Anterior cingulate cortex (tissue), 58 donors: ENCODE measurements at regions not wholly inside any gene's neighbourhood (a gene's known extent, or its start where the extent isn't known, plus 50 kb on each side); places are given as distances from the start of the nearest gene placed in this dataset.

Experiments used
- DNase-seq, 58 donors: peaks; one replicate each; lab custom pipeline; 2025; lab: John Stamatoyannopoulos, UW

GRCh38 chr1:81498471-81499462 is 302.0 kb upstream of the ADGRL2 start:
- DNase-seq, result no peak

GRCh38 chr1:81496349-81496748 is 304.4 kb upstream of the ADGRL2 start:
- no peak for DNase-seq

GRCh38 chr1:81493102-81493869 is 307.4 kb upstream of the ADGRL2 start:
- no peak for DNase-seq

- DNase-seq, result no peak
Observed at GRCh38 chr1:81492628-81493027, 308.1 kb upstream of the ADGRL2 start.

DNA sequence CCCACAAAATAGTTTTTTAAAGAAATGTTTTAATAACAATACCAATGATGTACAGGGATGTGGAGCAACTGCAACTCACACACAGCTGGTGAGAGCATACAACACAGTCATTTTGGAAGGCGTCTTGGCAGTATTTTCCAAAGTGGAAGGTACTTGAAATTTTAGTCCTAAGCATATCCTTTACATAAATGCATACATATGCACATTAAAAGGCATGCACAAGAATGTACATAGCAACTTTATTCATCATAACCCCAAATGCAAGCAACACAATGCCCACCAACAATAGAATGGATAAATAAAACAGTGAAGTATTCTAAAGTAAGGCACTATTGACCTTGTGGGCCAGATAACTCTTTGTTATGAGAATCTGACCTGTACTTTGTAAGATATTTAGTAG is 310.1 kb upstream of the ADGRL2 start:
- DNase-seq, result no peak

GRCh38 chr1:81489372-81489934 is 311.3 kb upstream of the ADGRL2 start:
- DNase-seq, result no peak

DNA sequence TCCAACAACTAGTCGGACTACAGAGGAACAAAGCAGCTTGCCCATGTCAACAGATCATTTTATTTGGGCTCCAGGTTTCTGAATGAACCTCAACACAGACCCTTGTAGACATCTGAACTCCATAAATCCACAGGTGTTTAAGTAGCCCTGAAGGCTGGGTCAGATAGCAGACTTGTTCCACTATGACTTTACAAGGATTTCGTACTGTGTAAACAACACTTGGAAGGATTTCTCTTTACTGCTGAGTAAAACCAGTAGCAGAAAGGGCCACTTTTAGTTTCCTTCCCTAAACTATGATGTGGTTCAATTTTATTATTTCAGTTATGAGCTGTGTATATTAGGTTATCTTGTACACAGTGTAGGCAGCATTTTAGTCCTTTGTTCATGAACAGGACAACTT is 316.4 kb upstream of the ADGRL2 start:
- no peak for DNase-seq

DNA sequence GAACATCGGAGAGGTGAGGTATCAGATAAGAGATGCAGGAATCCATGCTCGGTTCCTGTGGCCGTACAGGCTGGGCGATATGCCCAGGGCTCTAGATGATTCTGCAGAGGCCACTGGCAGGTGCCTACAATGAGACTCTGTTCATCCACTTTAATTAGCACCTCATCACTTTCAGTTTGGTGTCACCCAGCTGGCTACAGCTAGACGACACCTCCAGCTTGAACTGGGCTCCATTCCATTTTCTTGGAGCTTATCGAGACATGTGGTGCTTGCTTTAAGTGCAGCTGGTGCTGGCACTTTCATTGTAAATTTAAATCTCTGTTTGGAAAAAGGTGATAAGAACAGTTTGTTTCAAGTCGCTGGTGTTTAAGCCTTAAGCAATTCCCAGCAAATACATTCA is 322.5 kb upstream of the ADGRL2 start:
- DNase-seq, result peak in 26 of 58 donors; percentile 2 to 73 (median 23)

GRCh38 chr1:81477710-81478109 is 323.0 kb upstream of the ADGRL2 start:
- DNase-seq, result peak in 3 of 58 donors; percentile 2 to 6 (median 3)

- no peak for DNase-seq
Observed at GRCh38 chr1:81472387-81472786, 328.3 kb upstream of the ADGRL2 start.

DNA sequence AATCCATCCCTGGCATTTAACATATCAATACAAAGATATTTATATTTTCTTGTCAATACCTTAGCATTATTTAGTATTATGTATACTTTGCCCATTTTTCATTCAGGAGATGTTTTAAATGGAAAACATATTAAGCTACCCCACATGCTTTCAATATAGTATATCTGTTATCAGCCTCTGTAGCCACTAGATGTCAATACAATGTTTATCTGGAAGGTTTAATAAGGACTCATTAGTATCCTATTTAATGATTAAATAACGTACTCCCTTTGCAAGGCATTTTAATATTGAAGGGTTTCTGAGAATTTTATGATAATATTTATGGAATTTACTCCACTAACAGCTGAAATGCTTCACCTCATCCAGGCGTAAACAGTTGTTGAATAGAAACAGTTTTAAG is 329.5 kb upstream of the ADGRL2 start:
- no peak for DNase-seq

DNA sequence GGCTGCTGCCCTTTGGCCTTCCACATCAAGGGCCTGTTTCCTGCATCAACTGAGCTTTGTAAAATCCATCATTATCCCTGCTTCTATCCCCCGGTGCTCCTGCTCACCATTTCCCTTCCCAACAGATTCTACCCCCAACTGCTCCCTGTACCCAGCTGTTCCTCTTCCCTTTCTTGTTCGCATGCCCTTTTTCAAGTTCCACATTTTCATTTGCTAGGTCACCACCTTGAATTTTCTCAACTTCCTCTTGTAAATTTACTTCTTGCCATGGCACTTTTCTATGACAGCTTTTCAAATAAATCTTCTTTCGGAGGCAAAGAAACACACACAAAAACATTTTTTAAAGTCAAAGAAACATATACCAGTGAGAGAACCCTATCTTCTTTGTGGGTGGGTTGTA is 330.5 kb upstream of the ADGRL2 start:
- no peak for DNase-seq

DNA sequence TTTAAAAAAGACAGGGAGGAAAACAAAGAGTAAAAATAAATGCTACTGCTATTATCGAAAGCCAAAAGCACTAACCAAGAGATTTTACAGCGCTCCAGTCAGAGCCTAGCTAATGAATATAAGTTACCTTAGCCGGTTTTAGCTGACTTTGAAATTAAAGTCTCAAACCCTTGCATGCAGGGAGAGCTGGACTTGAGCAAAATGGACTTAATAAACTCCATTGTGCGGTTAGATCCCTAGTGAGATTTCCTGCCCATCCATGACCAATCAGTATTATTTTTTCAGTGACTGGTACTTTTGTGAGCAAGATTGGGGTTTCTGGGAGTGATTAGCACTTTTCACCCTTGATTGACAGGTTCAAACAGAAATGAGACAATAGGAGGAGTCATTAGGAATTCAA is 333.4 kb upstream of the ADGRL2 start:
- no peak for DNase-seq

GRCh38 chr1:81466961-81467360 is 333.8 kb upstream of the ADGRL2 start:
- no peak for DNase-seq

GRCh38 chr1:81463936-81464837 is 336.5 kb upstream of the ADGRL2 start:
- no peak for DNase-seq

- DNase-seq, result no peak
Observed at GRCh38 chr1:81459043-81459442, 341.7 kb upstream of the ADGRL2 start.

- no peak for DNase-seq
Observed at GRCh38 chr1:81458186-81458585, 342.5 kb upstream of the ADGRL2 start.

DNA sequence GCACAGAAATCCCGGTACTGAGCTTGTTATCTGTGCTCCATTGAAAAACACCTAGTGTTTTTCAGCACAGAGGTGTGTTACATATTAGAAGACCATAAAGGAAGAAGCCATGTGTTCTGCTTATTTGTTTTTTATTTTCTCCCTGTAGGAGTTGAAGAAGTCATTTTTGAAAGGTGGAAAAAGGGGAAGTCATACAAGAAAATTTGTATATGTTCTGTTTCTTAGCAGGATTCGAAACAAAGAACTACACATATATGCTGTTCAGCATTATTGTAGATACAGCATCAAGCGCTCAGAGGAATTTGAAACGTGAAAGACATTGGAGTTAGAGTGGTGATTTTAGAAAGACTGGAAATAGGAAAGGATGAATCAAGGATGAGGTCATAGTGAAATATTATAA is 345.3 kb upstream of the ADGRL2 start:
- no peak for DNase-seq

GRCh38 chr1:81453971-81454370 is 346.8 kb upstream of the ADGRL2 start:
- DNase-seq, result no peak

DNA sequence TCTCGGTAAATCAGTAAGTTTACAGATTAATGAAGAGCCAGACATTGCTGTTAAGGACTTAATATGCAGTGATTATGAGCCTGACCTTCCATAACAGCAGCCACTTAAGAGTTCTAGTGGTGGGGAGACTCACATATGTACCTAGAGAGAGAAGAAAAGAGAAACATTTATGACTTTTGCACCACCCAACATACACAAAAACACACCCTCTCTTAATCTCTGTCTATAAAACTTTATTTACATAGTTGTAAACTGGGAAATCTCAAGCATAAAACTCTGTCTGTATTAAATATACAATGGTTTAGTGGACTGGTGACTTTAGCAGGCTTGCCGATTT is 347.4 kb upstream of the ADGRL2 start:
- DNase-seq, result no peak
